NT2/D1 (cell line): ENCODE measurements at regions not wholly inside any gene's neighbourhood (a gene's known extent, or its start where the extent isn't known, plus 50 kb on each side); places are given as distances from the start of the nearest gene placed in this dataset.

Source experiments
- SUZ12 ChIP-seq: IDR thresholded peaks from 2 replicates; pipeline ENCODE4 v1.6.1; 2011; ENCODE audit not compliant: insufficient read length, insufficient read depth; ENCODE audit errors: extremely low read depth
- ZNF274 ChIP-seq: IDR thresholded peaks from 2 replicates; pipeline ENCODE4 v1.6.1; 2011; ENCODE audit warnings: mild to moderate bottlenecking, low read depth, low read length

GRCh38 chr2:147509821-147510220, 335.0 kb upstream of the ACVR2A start:
- TF ChIP-seq SUZ12 (no peak), ZNF274 (no peak)
